ENCODE measurements at regions not wholly inside any gene's neighbourhood (a gene's known extent, or its start where the extent isn't known, plus 50 kb on each side); places are given as distances from the start of the nearest gene placed in this dataset.

GRCh38 chr2:35548171-35548570 lies 807.4 kb upstream of the CRIM1 start:
- no peak for ATAC-seq
- Mint-ChIP-seq H3K4me1 (ENCODE audit: low read depth) (no peaks in the 10 kb centered on the region), H3K27ac (no peak overlapping the region), H3K36me3 (ENCODE audit: low read depth) (no peaks in the 10 kb centered on the region), H3K27me3 (ENCODE audit: low read depth) (no peaks in the 10 kb centered on the region), H3K9me3 (ENCODE audit: insufficient read depth) (no peaks in the 10 kb centered on the region), H3K4me3 (no peak overlapping the region)
- CTCF ChIA-PET = no interaction called here
- POLR2A ChIA-PET = no interaction called here
- no peak for DNase-seq

GRCh38 chr2:35545301-35545700 lies 810.3 kb upstream of the CRIM1 start:
- H3K27me3 Mint-ChIP-seq (ENCODE audit: low read depth) = no peaks in the 10 kb centered on the region
- no peak for DNase-seq
- H3K9me3 Mint-ChIP-seq (ENCODE audit: insufficient read depth) = no peaks in the 10 kb centered on the region
- POLR2A ChIA-PET = no interaction called here
- H3K36me3 Mint-ChIP-seq (ENCODE audit: low read depth) = no peaks in the 10 kb centered on the region
- no peak for ATAC-seq
- CTCF ChIA-PET = no interaction called here
- no peaks in the 10 kb centered on the region for H3K4me1 Mint-ChIP-seq (ENCODE audit: low read depth)
- no peak overlapping the region for H3K27ac Mint-ChIP-seq
- H3K4me3 Mint-ChIP-seq = no peak overlapping the region

GRCh38 chr2:35538796-35539195 lies 816.8 kb upstream of the CRIM1 start:
- POLR2A ChIA-PET = no interaction called here

GRCh38 chr2:35530615-35531135 lies 824.9 kb upstream of the CRIM1 start:
- H3K36me3 Mint-ChIP-seq (ENCODE audit: low read depth) = no peaks in the 10 kb centered on the region
- ATAC-seq = no peak
- peaks cover 5% of the 10 kb centered on the region for H3K9me3 Mint-ChIP-seq (ENCODE audit: insufficient read depth)
- no peaks in the 10 kb centered on the region for H3K4me1 Mint-ChIP-seq (ENCODE audit: low read depth)
- no peaks in the 10 kb centered on the region for H3K27me3 Mint-ChIP-seq (ENCODE audit: low read depth)
- H3K4me3 Mint-ChIP-seq = no peak overlapping the region
- POLR2A ChIA-PET = no interaction called here
- CTCF ChIA-PET = no interaction called here
- DNase-seq = no peak
- no peak overlapping the region for H3K27ac Mint-ChIP-seq

More at GRCh38 chr2:35538796-35539195, 816.8 kb upstream of the CRIM1 start:
- H3K9me3 Mint-ChIP-seq (ENCODE audit: insufficient read depth) = no peaks in the 10 kb centered on the region
- H3K4me3 Mint-ChIP-seq = no peak overlapping the region
- no peak for DNase-seq
- no peaks in the 10 kb centered on the region for H3K27me3 Mint-ChIP-seq (ENCODE audit: low read depth)
- no peaks in the 10 kb centered on the region for H3K36me3 Mint-ChIP-seq (ENCODE audit: low read depth)
- H3K4me1 Mint-ChIP-seq (ENCODE audit: low read depth) = no peaks in the 10 kb centered on the region
- CTCF ChIA-PET = no interaction called here
- H3K27ac Mint-ChIP-seq = no peak overlapping the region
- no peak for ATAC-seq

GRCh38 chr2:35526741-35527140 lies 828.8 kb upstream of the CRIM1 start:
- DNase-seq (no peak), ATAC-seq (no peak)
- POLR2A ChIA-PET = no interaction called here
- CTCF ChIA-PET = no interaction called here
- Mint-ChIP-seq H3K9me3 (ENCODE audit: insufficient read depth) (peaks cover 5% of the 10 kb centered on the region), H3K36me3 (ENCODE audit: low read depth) (no peaks in the 10 kb centered on the region), H3K27ac (no peak overlapping the region), H3K4me3 (no peak overlapping the region), H3K4me1 (ENCODE audit: low read depth) (no peaks in the 10 kb centered on the region), H3K27me3 (ENCODE audit: low read depth) (no peaks in the 10 kb centered on the region)

GRCh38 chr2:35522450-35522849 lies 833.1 kb upstream of the CRIM1 start:
- H3K36me3 Mint-ChIP-seq (ENCODE audit: low read depth) = no peaks in the 10 kb centered on the region
- H3K27me3 Mint-ChIP-seq (ENCODE audit: low read depth) = no peaks in the 10 kb centered on the region
- H3K4me1 Mint-ChIP-seq (ENCODE audit: low read depth) = no peaks in the 10 kb centered on the region
- H3K9me3 Mint-ChIP-seq (ENCODE audit: insufficient read depth) = no peaks in the 10 kb centered on the region
- H3K27ac Mint-ChIP-seq = no peak overlapping the region
- DNase-seq = no peak
- ChIA-PET CTCF (no interaction called here), POLR2A (no interaction called here)
- H3K4me3 Mint-ChIP-seq = no peak overlapping the region
- ATAC-seq = no peak

GRCh38 chr2:35510636-35511035 lies 844.9 kb upstream of the CRIM1 start:
- ATAC-seq (no peak), DNase-seq (no peak)
- no peaks in the 10 kb centered on the region for H3K4me1 Mint-ChIP-seq (ENCODE audit: low read depth)
- POLR2A ChIA-PET = no interaction called here
- no peak overlapping the region for H3K27ac Mint-ChIP-seq
- no peaks in the 10 kb centered on the region for H3K36me3 Mint-ChIP-seq (ENCODE audit: low read depth)
- H3K4me3 Mint-ChIP-seq = no peak overlapping the region
- peaks cover 11% of the 10 kb centered on the region for H3K9me3 Mint-ChIP-seq (ENCODE audit: insufficient read depth)
- no peaks in the 10 kb centered on the region for H3K27me3 Mint-ChIP-seq (ENCODE audit: low read depth)
- CTCF ChIA-PET = no interaction called here

- no peak overlapping the region for H3K4me3 Mint-ChIP-seq
- CTCF ChIA-PET = no interaction called here
Observed at GRCh38 chr2:35508601-35509000, 847.0 kb upstream of the CRIM1 start.

GRCh38 chr2:35504419-35504818 lies 851.2 kb upstream of the CRIM1 start:
- H3K27ac Mint-ChIP-seq = no peak overlapping the region
- no peaks in the 10 kb centered on the region for H3K36me3 Mint-ChIP-seq (ENCODE audit: low read depth)
- H3K9me3 Mint-ChIP-seq (ENCODE audit: insufficient read depth) = peaks cover 6% of the 10 kb centered on the region
- ATAC-seq = no peak
- no peak overlapping the region for H3K4me3 Mint-ChIP-seq
- DNase-seq = no peak
- ChIA-PET CTCF (no interaction called here), POLR2A (no interaction called here)
- no peaks in the 10 kb centered on the region for H3K4me1 Mint-ChIP-seq (ENCODE audit: low read depth)
- no peaks in the 10 kb centered on the region for H3K27me3 Mint-ChIP-seq (ENCODE audit: low read depth)

More at GRCh38 chr2:35508601-35509000, 847.0 kb upstream of the CRIM1 start:
- POLR2A ChIA-PET = no interaction called here
- H3K9me3 Mint-ChIP-seq (ENCODE audit: insufficient read depth) = peaks cover 11% of the 10 kb centered on the region
- no peaks in the 10 kb centered on the region for H3K36me3 Mint-ChIP-seq (ENCODE audit: low read depth)
- no peaks in the 10 kb centered on the region for H3K27me3 Mint-ChIP-seq (ENCODE audit: low read depth)
- DNase-seq (no peak), ATAC-seq (no peak)
- H3K27ac Mint-ChIP-seq = no peak overlapping the region
- no peaks in the 10 kb centered on the region for H3K4me1 Mint-ChIP-seq (ENCODE audit: low read depth)

GRCh38 chr2:35503738-35504199 lies 851.8 kb upstream of the CRIM1 start:
- ChIA-PET POLR2A (no interaction called here), CTCF (no interaction called here)
- no peak for DNase-seq
- H3K4me1 Mint-ChIP-seq (ENCODE audit: low read depth) = no peaks in the 10 kb centered on the region
- no peak overlapping the region for H3K4me3 Mint-ChIP-seq
- peaks cover 6% of the 10 kb centered on the region for H3K9me3 Mint-ChIP-seq (ENCODE audit: insufficient read depth)
- no peak for ATAC-seq
- no peaks in the 10 kb centered on the region for H3K36me3 Mint-ChIP-seq (ENCODE audit: low read depth)
- H3K27ac Mint-ChIP-seq = no peak overlapping the region
- no peaks in the 10 kb centered on the region for H3K27me3 Mint-ChIP-seq (ENCODE audit: low read depth)

- H3K4me1 Mint-ChIP-seq (ENCODE audit: low read depth) = no peaks in the 10 kb centered on the region
- CTCF ChIA-PET = no interaction called here
- no peaks in the 10 kb centered on the region for H3K36me3 Mint-ChIP-seq (ENCODE audit: low read depth)
- ATAC-seq (no peak), DNase-seq (no peak)
- H3K4me3 Mint-ChIP-seq = no peak overlapping the region
- no peak overlapping the region for H3K27ac Mint-ChIP-seq
- POLR2A ChIA-PET = no interaction called here
- H3K27me3 Mint-ChIP-seq (ENCODE audit: low read depth) = no peaks in the 10 kb centered on the region
- peaks cover 6% of the 10 kb centered on the region for H3K9me3 Mint-ChIP-seq (ENCODE audit: insufficient read depth)
Observed at GRCh38 chr2:35503311-35503710, 852.3 kb upstream of the CRIM1 start.

- H3K4me1 Mint-ChIP-seq (ENCODE audit: low read depth) = no peaks in the 10 kb centered on the region
- no peak for DNase-seq
- ATAC-seq = no peak
- ChIA-PET POLR2A (no interaction called here), CTCF (interaction anchor here (0.6 kb wide), 1 partner anchor 1418 kb away, joined by 3 read pairs; no protein-coding TSS in a partner anchor)
- no peak overlapping the region for H3K27ac Mint-ChIP-seq
- no peaks in the 10 kb centered on the region for H3K9me3 Mint-ChIP-seq (ENCODE audit: insufficient read depth)
- no peak overlapping the region for H3K4me3 Mint-ChIP-seq
- no peaks in the 10 kb centered on the region for H3K36me3 Mint-ChIP-seq (ENCODE audit: low read depth)
- no peaks in the 10 kb centered on the region for H3K27me3 Mint-ChIP-seq (ENCODE audit: low read depth)
Observed at GRCh38 chr2:35501076-35501475, 854.5 kb upstream of the CRIM1 start.

- Mint-ChIP-seq H3K36me3 (ENCODE audit: low read depth) (no peaks in the 10 kb centered on the region), H3K4me1 (ENCODE audit: low read depth) (no peaks in the 10 kb centered on the region), H3K27ac (no peak overlapping the region), H3K27me3 (ENCODE audit: low read depth) (no peaks in the 10 kb centered on the region), H3K4me3 (no peak overlapping the region), H3K9me3 (ENCODE audit: insufficient read depth) (no peaks in the 10 kb centered on the region)
- ATAC-seq (no peak), DNase-seq (no peak)
- ChIA-PET POLR2A (no interaction called here), CTCF (no interaction called here)
Observed at GRCh38 chr2:35496022-35496421, 859.6 kb upstream of the CRIM1 start.

All from activated CD8-positive, alpha-beta T cell treated with anti-CD3 and anti-CD28 coated beads, Interleukin-2, amount 10 ng/mL, durations not matched to agents 7 days and 5 days (primary cell).